CD4-positive, alpha-beta T cell treated with Interleukin-17A for 1 hour (primary cell): ENCODE measurements at regions not wholly inside any gene's neighbourhood (a gene's known extent, or its start where the extent isn't known, plus 50 kb on each side); places are given as distances from the start of the nearest gene placed in this dataset.
"Not testable (repeated sequence)": the region's sequence is repeated elsewhere in the genome, so short reads cannot be mapped to it uniquely, and the experiment has no call there.

Experiments used
- DNase-seq: peaks from one replicate; pipeline ENCODE4 v3.0.0-alpha.2; 2020

- DNase-seq, result not testable (repeated sequence)
Measured at GRCh38 chr2:87695596-87696323, 52.1 kb upstream of the PLGLB2 start.
